Tongue (tissue), 1 donor: ENCODE measurements at regions not wholly inside any gene's neighbourhood (a gene's known extent, or its start where the extent isn't known, plus 50 kb on each side); places are given as distances from the start of the nearest gene placed in this dataset.
A peak's percentile ranks its signal among the peaks of the same experiment; 100 is the strongest.

Experiments used
- DNase-seq: peaks from one replicate; pipeline ENCODE4 v3.0.0-alpha.2; 2015

DNA sequence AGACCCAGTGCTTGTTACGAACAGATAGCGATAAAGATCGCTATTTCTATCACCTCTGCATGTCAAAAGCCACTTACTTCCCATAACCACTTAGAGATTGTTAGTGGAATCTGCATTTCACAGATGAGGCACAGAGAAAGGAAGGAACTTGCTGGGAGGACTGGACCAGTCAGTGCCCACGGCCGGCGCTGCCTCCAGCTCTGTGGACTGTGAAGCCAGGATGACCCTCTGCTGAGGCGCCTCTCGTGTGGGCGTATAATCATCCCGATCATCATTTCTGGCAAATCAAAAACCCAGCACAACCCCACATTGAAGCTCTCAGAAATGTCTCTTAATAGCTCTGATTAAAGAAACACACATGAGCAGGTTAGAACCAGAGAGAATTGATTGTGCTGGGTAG, 61.5 kb upstream of the ADRA2C start:
- DNase-seq, result no peak

DNA sequence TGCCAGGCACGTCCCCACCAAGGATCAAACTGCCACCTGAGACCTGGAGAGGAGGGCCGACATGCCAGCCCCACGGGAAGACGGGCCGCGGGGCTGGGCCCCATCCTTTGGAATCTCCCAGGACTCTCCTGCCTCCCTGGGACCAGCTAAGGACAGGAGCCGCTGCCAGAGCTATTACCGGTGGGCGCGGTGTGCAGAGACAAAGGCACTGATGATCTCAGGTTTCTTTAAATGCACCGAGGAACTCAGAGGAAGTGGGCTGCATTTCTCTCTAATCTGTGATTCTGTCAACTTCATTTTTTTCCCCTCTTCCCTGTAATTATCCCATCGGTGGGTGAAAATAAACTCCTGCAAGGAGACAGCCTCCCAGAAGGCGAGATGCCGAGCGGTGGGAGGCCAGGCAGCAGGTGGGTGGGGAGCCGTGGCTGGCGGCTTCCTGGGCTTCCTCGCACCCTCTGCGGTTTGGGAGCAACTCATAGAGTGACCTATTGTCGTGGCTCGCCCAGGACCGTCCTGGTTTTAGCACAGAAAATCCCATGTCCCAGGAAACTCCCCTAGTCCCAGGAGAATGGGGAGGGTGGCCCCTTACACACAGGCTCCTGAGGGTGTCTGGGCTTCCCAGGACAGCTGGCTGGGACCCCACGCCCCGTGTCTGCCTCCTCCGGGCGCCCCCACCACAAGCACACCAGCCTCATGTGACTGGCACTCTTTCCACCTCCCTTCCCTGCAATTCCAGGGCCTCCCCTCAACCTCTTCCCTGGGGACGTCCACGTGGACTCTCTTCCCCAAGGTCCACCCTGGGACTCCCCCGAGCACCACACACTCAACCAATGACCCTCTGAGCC, 62.3 kb upstream of the ADRA2C start:
- DNase-seq, result no peak

DNA sequence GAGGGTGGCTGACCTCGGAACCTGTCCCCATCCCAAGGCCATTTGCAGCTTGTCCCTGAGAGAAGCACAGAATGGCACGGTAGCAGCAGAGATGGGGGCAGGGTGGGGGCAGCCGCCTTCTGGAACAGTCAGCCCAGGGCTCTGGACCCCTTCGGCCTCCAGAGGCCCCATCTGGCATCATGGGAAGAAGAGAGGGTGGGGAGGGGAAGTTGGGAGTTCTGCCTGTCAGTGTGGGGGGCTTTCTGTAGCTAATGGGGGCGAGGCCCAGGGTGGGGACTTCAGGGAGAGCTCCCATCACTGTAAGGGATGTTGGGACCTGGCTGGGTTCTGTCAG, 62.9 kb upstream of the ADRA2C start:
- no peak for DNase-seq

DNA sequence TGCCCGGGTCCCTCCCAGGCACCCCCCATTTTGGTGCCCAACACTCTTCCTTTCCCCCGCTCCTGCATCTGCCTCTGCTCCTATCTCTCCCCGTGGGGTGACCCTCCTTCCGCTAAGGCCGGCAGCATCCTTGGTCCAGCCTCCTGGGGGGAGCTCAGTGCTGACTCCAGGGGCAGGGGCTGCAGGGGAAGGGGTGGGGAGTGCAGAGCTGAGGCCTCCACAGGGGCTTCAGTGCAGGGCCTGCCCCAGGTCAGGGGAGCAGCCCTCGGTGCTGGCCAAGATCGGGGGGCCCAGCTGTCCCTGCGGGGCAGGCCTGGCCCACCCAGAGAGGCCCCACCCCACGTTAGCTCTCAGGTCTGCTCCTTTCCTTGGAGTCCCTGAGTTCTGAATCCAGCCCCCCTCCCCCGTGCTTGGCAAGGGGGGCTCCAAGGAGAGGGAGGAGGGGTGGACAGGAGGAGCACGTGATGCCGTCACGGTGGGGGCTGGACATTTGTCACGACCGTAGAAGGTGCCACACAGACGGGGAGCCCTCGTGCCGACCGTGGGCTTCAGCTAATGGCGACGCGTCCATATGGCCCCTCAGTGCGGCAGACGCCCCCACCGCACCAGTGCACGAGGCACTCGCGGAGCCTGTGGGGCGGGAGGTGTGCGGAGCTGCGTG, 63.5 kb upstream of the ADRA2C start:
- no peak for DNase-seq

DNA sequence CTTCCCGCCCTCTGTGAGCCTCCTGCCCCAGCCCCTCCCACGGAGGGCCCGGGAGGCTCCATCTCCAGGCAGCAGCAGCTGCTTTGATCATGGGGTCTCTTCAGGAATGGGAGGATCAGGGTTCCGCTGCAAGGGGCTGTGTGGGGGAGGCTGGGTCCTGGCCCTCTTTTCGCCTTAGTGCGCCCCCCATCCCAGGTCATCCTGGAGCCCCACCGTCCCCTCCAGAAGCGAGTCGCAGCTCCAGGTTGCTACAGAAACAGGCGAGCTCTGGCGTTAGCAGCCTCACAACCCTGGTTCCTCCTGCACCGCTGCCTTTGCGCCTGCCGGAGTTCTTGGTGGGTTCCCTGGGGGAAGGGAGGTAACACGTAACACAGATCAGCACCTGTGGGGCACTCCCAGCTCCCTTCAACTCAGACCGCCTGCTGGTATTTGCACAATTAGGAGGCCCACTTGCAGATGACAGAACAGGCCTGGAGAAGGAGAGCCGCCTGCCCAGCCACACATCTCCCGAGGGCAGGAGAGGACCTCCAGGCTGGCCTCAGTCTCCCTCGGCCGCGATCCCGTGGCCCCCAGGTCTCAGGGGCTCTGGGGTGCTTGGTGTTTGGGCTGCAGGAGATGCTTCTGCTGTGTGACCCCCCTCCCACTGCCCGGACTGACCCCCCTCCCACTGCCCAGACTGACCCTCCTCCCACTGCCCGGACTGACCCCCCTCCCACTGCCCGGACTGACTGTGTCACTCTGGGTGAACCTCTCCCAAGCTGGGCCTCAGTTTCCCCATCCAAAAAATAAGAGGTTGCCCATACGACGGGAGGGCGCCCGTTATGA, 64.2 kb upstream of the ADRA2C start:
- peak; percentile 43 for DNase-seq

DNA sequence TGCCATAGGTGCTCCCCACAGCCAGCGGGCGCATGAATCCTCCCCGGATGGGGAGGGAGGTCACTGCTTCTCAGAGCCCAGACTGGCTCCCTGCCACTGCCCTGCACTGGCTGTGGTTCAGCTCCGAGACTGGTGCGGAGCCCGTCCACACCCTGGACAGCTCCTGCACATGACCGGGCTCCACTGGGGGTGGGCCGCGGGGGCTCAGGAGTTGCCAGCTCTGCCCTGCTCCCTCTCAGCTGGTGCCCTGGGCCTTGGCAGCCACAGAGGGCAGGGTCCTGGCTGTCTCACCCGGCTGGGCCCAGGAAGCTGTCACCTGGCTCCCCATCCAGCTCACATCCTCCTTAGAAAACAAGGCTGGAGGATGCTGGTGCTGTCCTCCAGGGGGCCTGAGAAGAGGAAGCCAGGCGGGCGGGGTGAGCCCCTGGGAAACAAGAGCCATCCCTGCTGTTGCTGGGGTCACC, 64.9 kb upstream of the ADRA2C start:
- no peak for DNase-seq

DNA sequence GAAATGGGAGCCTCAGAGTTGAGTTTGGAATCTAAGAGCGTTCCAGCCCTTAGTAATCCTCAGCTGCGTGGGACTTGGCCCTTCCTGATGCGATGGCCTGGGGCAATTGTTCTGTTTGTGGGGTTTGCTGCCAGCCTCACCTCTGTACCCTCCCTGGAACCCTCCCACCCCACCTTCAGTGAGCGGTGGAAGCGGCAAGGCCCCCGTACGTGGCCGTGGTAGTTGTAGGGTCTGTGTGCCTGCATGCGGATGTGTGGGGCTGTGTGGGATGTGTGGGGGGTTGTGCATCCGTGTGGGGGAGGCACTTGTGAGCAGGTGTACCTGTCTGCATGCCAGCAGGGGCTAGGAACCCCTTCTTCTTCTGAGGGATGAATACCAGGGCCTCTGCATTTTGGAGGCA, 65.4 kb upstream of the ADRA2C start:
- DNase-seq, result no peak

DNA sequence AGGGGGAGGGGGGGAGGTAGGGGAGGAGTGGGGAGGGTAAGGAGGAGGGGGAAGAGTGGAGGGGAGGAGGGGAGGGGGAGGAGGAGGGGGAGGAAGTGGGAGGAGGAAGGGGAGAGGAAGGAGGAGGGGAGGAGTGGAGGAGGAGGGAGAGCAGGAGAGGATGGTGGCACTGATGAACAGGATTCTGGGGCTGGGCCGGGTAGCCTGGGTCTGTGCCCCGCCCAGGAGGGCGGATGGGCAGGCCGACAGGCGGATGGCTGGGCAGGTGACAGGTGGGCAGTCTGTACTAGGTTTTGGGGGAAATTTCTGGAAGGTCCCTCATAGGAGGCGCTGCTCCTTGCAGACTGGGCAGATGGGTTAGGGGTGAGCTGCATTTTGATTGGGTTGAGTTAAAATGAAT, 66.0 kb upstream of the ADRA2C start:
- DNase-seq, result no peak

DNA sequence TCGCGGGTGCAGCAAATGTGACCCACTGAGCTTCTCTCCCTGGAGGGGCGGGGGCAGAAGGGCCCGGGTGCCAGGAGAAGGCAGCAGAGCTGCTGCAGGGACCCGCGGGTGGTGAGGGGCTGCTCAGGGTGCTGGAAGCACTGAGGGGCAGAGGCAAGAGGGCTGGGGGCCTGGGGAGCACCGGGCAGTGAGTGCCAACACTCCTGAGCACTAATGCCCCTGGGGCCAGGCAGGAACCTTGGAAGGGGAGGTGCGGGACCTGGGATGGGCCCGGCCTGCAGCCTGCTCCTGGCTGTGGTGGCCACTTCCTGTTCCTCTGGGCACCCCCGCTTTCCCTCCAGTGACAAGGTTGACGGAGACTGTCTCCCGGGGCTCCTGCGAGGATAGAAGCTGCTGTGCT, 66.5 kb upstream of the ADRA2C start:
- DNase-seq, result no peak

DNA sequence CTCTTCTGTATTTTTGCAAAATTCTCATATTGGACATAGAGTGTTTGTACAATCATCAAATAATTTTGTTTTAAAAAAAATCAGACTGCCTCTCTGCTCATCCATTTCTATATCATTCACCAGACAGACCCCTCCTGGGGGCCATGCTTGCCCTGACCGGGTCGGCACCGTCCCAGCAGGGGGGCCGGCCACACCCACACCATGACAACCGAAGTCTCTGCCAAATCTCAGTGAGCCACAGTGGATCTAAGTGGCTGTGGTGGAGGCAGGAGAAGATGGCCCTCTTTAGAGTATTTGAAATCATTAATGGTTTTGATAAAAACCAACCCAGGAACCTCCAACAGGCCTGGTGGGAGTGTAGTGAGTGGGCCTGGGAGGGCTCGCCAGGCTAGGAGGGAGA, 66.9 kb upstream of the ADRA2C start:
- no peak for DNase-seq

DNA sequence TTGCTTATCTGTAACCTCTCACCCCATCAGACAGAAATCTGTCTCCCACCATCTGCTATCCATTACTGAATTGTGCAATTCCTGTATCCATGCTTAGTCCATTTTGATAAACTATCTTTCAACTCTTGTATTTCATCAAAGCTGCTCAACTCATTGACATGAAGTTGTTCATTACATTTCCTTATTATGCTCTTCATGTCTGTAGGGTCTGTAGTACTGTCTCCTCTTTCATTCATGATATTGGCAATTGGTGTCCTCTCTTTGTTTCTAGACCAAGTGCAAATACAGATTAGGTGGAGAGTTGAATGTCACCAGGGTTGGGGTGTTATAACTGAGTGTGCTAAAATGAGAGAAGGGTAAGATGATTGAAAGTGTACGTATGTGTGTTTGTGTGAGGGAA, 69.2 kb upstream of the ADRA2C start:
- no peak for DNase-seq

DNA sequence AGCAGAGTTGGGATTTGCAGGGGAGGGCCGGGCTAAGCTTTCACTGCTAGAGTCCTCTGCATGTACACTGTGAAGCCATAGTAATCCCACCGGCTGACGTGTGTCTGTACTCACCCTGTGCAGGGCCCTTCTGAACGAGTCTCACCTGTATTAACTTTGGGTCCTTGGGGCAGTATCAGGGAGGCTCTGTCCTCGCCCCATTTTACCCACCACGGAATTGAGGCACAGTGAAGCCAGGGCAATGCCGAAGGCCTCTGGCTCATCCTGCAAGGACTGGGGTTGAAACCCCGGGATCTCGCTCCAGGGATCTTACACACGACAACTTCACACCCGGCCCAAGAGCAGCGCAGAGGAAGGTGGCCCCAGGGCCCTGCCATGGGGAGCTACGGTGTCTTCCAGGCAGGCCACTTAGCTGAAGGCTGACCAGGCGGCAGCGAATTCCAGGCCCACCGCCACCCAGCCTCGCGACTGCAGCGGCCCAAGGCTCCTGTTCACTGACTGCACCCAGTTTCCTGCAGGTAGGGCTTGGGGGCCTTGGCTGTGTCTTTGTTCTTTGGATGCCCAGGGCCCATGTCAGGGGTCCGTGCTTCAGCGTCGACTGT, 75.5 kb upstream of the ADRA2C start:
- no peak for DNase-seq

DNA sequence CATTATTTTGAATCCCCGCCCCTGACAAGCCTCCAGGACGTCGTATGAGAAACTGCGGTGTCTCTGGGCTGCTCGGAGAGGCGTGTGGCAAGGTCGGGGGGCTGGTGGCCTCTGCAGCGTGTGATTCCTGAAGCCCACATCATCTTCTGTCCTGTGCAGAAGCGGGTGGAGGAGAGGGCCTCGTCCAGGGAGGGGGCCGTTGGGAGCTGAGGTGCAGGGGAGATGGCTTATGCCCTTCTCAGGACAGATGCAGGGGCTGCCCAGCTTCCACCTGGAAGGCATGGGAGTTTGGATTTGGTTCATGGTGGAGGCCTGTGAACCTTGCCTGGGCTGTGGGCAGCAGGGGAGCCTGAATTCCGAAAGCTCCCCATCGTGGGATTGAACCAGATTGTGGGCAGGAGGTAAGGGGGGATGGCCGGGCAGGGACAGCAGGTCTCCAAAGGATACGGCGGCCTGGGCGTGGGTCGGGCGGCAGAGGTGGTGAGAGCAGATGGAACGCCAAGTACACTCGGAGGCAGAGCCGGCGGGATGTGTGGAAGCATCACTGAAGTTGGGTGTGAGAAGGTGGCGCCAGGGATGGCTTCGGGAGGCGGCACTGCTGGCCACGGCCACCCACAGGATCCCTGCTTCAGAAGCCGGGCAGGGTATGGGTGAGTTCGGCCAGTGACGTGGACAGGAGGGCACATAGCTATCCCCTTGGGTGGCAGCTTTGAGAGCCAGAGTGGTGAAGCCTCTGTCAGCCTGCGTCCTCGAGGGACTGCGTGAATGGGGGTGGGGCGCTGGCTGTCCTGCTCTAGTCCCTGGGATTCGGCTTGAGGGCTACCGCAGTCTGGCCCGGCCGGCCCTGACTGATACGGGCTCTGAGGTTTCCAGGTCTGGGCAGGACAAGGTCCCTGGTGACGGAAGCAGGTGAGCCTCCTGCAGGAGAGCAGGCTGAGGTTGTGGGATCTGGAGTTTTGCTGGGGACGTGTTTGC, 76.3 kb upstream of the ADRA2C start:
- DNase-seq, result no peak

DNA sequence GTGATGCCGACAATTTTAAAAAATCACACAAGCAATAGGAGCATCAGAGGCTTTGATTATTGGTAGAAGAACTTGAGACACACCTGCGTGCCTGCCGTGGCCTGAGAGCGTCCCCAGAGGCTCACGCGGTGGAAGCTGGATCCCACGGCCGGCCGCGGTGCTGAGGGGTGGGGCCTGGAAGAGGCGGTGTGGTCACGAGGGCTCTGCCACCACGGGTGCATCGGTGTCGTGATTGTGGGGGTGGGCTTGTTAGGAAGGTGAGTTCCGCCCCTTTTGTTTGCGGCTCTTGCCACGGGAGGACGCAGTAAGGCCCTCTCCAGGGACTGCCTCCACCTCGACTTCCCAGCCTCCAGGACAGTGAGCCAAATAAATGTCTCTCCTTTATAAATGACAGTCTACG, 77.2 kb upstream of the ADRA2C start:
- no peak for DNase-seq

DNA sequence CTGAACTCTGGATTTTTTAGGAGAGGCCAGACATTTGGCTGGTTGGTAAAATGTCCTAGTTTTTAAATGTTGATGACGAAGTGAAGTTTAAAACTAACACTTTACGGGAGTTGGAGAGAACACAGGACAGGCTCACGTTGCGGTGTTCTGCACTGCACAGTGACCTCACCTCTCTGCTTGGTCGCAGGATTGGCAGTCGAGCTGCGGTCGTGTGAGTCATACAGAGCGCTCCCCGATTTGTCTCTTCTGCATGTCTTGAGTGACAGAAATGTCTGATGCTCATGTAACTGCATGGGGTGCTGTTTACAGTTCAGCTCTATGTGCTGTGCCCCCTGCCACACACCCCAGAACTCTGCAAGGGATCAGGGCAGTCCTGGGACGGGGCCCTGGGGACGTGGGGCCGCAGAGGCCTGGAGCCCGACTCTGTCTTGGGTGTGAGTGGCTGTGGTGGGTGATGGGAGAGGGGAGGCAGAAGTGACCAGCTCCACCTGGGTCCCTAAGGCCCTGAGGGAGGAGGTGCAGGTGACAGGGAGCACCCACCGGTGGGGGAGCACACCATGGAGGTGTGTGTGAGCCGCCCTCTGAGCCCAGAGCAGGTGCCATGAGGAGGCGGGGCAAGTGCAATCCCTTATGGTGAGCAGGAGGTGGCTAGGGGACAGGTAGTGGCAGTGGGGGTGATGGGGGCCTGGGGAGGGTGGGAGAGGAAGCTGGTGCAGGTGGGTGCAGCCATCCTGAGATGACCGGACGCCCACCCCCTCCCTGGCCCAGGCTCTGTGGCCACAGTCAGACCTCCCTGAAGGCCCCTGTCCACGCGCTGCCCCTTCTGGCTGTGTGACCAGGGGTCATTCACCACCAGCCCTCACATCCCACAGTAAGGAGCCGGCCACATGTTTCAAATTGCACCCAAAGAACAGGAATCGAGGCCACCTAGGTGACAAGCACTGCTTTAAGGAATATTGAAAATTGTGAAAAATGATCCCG, 77.9 kb upstream of the ADRA2C start:
- DNase-seq, result no peak

DNA sequence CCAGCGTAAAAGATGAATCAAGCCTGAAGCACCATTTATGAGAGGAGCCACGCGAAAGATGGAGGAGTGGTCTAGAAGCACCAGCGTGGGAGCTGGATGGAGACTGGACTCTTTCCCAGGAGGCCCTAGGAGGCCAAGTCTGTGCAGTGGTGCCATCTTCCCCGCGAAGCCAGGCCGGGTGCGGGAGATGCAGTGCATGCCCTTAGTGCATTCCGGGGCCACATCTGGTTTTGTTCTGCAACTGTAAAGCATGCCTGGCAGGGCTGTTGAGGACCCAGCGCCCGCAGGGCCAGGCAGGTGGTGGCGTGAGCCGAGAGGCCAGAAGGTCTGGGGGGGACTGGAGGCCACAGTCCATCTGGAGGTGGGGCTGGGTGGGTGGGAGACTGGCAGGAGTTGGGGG, 78.6 kb upstream of the ADRA2C start:
- DNase-seq, result no peak

DNA sequence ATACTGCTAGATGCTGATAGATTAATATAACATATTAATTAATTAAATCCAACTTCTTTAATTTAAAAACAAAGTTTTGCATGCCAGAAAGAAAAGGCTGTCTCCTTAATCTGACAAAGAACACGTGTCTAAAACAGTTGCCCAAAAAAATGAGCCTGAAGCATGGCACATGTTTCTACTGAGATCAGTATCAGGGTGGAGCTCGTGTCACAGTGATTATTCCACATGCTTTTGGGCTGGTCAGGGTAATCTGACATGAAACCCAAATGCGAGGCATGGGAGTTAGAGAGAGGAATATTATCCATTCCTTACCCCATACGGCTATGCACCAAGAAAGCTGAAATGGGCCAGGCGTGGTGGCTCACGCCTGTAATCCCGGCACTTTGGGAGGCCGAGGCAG, 79.4 kb upstream of the ADRA2C start:
- peak; percentile 84 for DNase-seq

DNA sequence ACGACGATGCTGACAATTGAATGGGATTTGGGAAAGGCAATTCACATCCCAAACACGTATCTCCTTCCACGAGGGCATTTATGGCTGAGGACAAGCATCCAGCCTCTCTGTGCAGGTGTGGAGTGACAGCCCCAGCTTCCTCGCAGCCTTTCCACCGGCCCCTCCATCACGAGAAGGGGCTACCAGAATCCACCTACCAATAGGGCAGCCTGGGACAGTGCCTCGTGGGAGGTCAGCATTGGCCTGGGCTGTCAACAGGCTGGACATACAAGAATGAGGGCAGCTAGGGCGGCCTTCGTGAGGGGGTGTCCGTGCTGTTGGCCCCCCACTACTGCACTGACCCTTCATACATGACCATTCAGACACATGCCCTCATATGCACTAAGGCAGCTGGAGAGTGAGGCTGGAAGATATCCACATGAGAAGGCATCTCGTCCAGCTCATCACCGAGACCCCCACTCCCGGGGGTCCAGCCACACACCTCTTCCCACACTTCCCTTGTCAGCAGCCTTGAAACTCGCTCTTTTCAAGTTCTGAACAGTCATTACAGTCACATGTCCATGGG, 81.0 kb upstream of the ADRA2C start:
- DNase-seq, result no peak

DNA sequence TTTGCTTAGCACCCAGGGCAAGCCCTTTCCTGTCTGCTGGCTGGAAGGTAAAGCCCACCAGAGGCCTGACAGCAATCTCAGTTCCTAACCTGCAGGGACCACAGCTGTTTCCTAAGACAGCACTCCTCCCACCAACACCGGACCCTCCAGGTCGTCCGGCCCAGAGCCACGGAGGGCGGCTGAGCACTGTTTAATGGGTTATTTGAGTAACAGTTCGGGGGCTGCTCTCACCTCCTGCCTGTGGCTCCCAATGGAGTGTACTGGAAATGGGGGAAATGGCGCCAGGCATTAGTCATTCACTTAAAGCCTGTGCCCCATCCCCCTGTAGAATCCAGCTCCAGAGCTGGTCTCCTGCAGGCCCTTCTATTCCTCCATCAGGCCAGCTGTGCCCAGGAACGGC, 81.6 kb upstream of the ADRA2C start:
- no peak for DNase-seq
